LNCAP (cell line): ENCODE measurements at regions not wholly inside any gene's neighbourhood (a gene's known extent, or its start where the extent isn't known, plus 50 kb on each side); places are given as distances from the start of the nearest gene placed in this dataset.

Experiments
- CTCF ChIP-seq: fragments of 450-650 bp; IDR thresholded peaks from 2 replicates; pipeline ENCODE4 v1.5.1; 2017; ENCODE audit warnings: mild to moderate bottlenecking

GRCh38 chr2:235334179-235334578 lies 159.7 kb upstream of the AGAP1 start:
- no peak for TF ChIP-seq CTCF

- no peak for TF ChIP-seq CTCF
Observed at GRCh38 chr2:235343156-235343774, 150.6 kb upstream of the AGAP1 start.

- TF ChIP-seq CTCF = no peak
Observed at GRCh38 chr2:235343869-235344268, 150.0 kb upstream of the AGAP1 start.

GRCh38 chr2:235345745-235346144 lies 148.1 kb upstream of the AGAP1 start:
- TF ChIP-seq CTCF = no peak

- no peak for TF ChIP-seq CTCF
Observed at GRCh38 chr2:235347691-235348090, 146.2 kb upstream of the AGAP1 start.

- TF ChIP-seq CTCF = no peak
Observed at GRCh38 chr2:235348329-235348728, 145.5 kb upstream of the AGAP1 start.

GRCh38 chr2:235350234-235350633 lies 143.6 kb upstream of the AGAP1 start:
- TF ChIP-seq CTCF = no peak

- no peak for TF ChIP-seq CTCF
Observed at GRCh38 chr2:235352541-235352940, 141.3 kb upstream of the AGAP1 start.
